Transverse colon (tissue), 4 donors: ENCODE measurements at regions not wholly inside any gene's neighbourhood (a gene's known extent, or its start where the extent isn't known, plus 50 kb on each side); places are given as distances from the start of the nearest gene placed in this dataset.

Experiments
- POLR2AphosphoS5 ChIP-seq, 3 donors: sonication (generic); formaldehyde crosslinking; IDR thresholded peaks; one replicate each; pipeline ENCODE4 v1.6.1; 2016; ENCODE audit warnings: antibody characterized with exemption in 3 of 3
- TF ChIP-seq, protein P1 (sequence below), 5 experiments: fragments of 200-600 bp in 3 of 5; fragments of 450-650 bp in 2 of 5; sonication (generic) in 3 of 5; IDR thresholded peaks; 1 replicate in 2 of 5; 2 replicates in 3 of 5; pipeline ENCODE4 v1.5.1; 2016 to 2017; ENCODE audit warnings: antibody characterized with exemption in 5 of 5, inconsistent platforms in 3 of 5, mild to moderate bottlenecking in 2 of 5, moderate library complexity in 1 of 5

- TF ChIP-seq, protein P1, sequence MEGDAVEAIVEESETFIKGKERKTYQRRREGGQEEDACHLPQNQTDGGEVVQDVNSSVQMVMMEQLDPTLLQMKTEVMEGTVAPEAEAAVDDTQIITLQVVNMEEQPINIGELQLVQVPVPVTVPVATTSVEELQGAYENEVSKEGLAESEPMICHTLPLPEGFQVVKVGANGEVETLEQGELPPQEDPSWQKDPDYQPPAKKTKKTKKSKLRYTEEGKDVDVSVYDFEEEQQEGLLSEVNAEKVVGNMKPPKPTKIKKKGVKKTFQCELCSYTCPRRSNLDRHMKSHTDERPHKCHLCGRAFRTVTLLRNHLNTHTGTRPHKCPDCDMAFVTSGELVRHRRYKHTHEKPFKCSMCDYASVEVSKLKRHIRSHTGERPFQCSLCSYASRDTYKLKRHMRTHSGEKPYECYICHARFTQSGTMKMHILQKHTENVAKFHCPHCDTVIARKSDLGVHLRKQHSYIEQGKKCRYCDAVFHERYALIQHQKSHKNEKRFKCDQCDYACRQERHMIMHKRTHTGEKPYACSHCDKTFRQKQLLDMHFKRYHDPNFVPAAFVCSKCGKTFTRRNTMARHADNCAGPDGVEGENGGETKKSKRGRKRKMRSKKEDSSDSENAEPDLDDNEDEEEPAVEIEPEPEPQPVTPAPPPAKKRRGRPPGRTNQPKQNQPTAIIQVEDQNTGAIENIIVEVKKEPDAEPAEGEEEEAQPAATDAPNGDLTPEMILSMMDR (IDR thresholded peaks at IDR 0.05): no peak
- TF ChIP-seq POLR2AphosphoS5 (IDR thresholded peaks at IDR 0.05): no peak
Observed at GRCh38 chr4:100762738-100763137, 244.9 kb upstream of the EMCN start.
